Body of pancreas (tissue), 4 donors: ENCODE measurements at regions not wholly inside any gene's neighbourhood (a gene's known extent, or its start where the extent isn't known, plus 50 kb on each side); places are given as distances from the start of the nearest gene placed in this dataset.

Experiments
- CTCF ChIP-seq, 7 experiments: fragments of 450-650 bp in 4 of 7; fragments of 200-600 bp in 3 of 7; sonication (generic) in 3 of 7; IDR thresholded peaks; one replicate each; pipeline ENCODE4 v1.5.1; 2016 to 2019; ENCODE audit warnings: antibody characterized with exemption in 7 of 7
- POLR2A ChIP-seq, 3 donors: fragments of 450-650 bp; IDR thresholded peaks; one replicate each; pipeline ENCODE4 v1.6.1; 2016; ENCODE audit warnings: antibody characterized with exemption in 3 of 3, mild to moderate bottlenecking in 2 of 3

- TF ChIP-seq CTCF (IDR thresholded peaks at IDR 0.05) (no peak), POLR2A (IDR thresholded peaks at IDR 0.05) (no peak)
Observed at GRCh38 chr6:102686461-102686860, 1293.0 kb downstream of the GRIK2 start.
